ENCODE measurements at regions not wholly inside any gene's neighbourhood (a gene's known extent, or its start where the extent isn't known, plus 50 kb on each side); places are given as distances from the start of the nearest gene placed in this dataset.
"Not testable (repeated sequence)": the region's sequence is repeated elsewhere in the genome, so short reads cannot be mapped to it uniquely, and the experiment has no call there.

DNA sequence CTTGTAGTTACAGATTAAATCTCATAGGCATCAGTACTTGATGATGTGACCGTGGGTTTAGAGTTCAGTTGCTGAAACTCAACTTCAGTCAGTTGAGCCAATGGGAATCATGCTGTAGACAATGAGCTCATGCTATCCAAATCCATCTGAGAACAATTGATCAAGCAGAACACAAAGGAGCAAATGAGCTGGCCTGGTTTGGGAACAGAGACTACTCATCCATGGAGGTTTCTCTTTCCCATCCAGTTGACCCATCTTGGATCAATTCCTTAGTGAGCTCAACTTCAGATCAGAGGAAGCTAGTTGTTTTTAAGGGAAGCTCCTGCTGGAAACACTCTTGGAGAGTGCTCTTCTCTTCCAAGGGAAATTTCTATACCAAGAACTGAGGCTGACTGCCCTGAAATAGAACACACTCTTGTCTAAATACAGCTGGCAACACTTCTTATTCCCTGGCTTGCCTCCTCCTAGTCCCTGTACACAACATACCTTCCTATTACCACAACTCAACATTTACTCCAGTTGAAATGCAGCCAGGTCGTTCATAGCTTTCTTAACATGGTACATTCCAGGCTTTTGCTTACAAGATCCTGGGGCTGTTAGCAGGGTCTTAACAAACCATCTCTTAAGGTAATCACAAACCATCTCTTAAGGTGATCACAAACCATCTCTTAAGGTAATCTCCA lies 203.9 kb upstream of the PRDM1 start:
- DNase-seq (ENCODE audit: low read depth in 4 of 4, low spot score in 1 of 4): no peak

DNA sequence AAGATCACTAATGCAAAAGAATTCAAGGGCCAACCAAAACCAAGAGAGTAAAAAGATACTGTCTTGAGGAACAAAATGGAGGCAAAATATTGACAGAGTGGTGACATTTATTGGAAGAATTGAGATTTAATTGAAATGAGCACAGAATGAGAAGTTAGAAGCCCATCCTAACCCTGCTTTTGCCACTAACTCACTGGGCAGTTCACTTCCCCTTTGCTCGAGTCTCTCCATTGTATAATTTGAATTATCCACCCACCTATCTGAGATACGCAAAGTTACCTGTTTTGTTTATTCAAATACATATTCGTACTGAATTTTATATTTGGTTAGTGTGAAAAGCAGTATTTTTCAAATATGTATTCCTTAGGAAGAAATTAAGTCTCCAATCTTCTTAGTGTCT lies 204.5 kb upstream of the PRDM1 start:
- no peak for DNase-seq (ENCODE audit: low read depth in 4 of 4, low spot score in 1 of 4)

DNA sequence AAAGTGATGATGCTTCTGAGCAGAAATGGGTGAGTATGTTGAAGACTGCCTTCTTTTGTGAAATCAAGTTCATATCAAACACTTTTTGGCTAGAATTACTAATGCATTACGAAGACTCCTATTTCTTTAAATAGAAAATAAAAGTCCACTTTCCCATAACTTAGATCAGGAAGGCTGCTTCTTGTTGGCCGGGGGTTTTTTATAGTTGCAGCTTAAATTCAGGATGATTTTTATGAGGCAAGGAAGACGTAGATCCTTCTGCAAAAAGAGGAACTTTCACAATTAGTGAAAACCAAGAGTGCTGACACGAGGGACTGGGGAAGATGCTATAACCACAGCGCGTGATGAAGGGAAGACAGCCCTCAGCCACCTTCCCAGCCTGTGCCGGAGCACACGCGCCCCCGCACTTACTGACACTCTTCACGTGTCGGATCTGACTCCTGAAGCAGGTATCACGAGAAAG lies 206.1 kb upstream of the PRDM1 start:
- DNase-seq (ENCODE audit: low read depth in 4 of 4, low spot score in 1 of 4): peak in 1 of 4 experiments; percentile 42

DNA sequence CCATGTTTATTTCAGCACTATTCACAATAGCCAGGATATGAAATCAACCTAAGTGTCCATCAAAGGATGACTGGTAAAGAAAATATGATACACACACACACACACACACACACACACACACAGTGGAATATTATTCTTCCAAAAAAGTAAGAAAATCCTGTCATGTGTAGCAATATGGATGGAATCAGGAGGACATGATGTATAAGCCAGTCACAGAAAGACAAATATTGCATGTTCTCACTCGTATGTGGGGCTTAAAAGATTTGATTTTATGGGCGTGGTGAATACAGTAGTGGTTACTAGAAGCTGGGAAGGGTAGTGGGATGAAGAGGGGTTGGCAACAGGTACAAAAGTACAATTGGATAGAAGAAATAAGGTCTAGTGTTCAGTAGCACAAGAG lies 207.0 kb upstream of the PRDM1 start:
- DNase-seq (ENCODE audit: low read depth in 4 of 4, low spot score in 1 of 4): no peak

DNA sequence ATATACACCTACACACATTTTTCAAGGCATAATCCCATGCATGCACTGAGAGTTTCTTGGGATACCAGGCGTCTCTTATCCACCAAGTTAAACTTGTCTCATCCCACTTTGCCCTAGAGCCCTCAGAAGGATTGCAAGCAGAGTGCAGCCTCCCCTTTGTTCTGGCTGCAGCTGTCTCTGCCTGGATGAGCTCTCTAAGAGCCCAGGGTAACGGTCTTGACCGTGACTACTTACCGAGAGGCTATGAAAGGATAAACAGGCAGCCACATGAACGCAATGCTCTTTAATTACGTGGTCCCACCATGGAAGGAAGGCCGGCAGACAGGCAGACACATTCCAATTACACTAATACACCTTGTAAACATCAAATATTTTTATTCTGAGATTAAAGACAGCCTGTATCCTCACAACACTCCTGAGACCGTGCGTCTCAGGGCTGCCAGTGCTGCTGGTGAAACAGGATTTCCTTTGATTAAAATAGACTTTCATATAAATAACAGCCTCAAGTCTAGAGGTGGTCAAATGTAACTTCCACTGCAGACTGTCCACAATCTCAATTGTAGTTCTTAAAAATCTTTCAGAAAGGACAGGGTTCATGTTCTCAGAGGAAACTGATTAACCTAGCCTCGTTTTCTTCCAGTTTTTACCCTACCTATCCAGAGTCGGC lies 210.0 kb upstream of the PRDM1 start:
- no peak for DNase-seq (ENCODE audit: low read depth in 4 of 4, low spot score in 1 of 4)

DNA sequence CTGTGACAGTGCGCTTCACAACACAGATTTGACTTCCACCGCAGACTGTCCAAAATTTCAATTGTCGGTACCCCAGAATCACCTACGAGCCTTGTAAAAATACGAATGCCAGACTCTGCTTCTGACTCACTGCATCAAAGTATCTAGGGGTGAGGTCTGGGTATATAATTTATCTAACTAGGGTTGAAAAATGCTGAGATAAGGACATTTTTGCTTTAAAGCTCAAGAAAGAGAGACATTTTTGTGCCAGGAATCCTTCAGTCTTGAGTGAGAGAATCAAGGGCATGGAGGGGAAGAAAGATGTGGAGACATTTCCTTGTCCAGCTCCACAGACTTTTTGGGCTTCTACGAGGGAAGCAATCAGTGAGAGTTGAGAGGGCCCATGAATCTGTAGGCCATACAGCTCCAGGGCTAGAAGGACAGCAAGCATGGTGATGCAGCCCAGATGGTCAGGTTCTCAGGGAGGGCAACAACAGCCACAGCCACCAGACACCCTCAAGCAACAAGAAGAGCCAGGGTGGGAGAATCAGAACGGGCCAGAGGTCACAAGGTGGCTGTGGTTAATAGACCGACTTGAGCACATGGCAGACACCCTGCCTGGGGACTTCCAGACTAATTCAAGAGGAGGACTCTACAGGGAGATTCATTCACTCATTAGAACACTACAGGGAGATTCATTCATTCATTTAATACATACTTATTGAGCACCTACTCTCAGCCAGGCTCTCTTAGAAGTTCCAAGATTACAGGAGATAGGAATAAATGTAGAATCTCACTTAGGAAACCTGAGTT lies 211.1 kb upstream of the PRDM1 start:
- no peak for DNase-seq (ENCODE audit: low read depth in 4 of 4, low spot score in 1 of 4)

DNA sequence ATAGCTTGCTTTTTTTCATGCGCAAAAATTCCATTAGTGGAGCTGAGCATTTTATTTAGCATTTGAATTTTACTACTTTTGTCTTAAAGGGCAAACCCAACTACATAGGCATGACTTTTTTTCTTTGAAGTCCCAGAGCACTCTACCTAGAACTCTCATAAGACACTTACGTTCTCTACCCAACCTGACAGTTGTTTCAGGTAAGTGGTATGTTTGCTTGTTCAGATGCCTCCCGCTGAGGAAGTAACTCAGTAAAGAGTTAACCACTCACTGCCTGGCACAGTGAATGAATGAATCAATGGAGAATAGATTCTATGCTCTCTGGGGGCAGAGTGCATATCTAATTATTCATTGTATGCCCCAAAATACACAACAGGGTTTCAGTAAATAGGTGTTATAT lies 212.3 kb upstream of the PRDM1 start:
- no peak for DNase-seq (ENCODE audit: low read depth in 4 of 4, low spot score in 1 of 4)

DNA sequence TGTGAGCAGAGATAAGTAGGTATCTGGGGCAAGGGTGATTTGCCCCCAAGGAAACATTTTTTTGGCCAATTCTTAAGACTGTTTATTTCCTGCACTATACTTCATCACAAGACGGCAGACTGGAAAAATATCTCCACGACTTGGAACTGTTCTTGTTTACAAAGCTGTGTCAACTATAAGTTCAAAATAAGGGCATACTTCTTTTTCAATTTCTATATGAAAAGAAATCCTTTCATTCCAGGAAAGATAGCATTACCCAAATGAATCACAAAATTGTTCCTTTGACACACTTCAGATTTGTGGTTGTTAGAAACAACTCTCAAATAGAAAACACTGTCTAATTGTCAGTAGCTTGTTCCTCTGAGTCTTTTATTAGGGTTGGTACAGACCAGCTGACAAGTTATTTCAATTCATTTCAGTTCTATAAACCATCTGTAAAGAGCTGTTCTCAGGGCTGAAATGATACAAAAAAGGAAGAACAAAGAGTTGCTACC lies 212.9 kb upstream of the PRDM1 start:
- DNase-seq (ENCODE audit: low read depth in 4 of 4, low spot score in 1 of 4): no peak

DNA sequence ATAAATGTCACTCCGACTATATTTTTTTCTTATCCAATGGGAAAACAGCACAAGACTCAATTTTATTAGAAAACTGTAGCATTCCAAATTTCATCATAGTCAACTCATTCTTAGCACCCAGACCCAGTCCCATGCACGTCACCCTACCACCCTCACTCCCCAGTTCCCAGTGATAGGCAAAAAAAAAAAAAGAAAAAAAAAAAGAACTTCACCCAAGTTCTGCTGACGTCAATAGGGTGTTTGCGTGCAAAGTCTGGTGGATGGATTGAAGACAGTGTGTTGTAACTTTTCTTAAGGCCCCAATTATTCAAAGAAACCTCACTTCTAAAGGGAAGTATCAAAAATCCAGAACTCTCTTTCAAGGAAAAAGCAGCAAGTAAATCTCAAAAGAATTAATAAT lies 213.9 kb upstream of the PRDM1 start:
- DNase-seq (ENCODE audit: low read depth in 4 of 4, low spot score in 1 of 4): no peak

DNA sequence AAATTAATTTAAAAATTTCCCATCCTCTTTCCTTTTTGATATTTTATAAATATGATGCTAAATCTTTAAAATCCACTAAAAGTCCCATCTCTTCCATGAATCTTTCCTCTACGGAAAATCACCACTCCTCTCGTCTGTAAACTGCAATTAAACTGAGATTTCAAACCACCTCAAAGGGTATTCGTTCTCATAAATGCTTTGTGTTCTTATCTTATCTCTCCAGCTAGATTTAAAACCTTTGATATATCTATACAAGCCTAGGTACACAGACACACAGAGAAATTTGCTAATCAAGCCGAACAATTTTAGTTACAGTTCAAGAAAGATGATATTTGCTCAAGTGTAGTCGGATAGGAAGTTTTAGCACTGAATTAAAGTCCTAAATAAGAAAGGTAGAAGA lies 214.6 kb upstream of the PRDM1 start:
- no peak for DNase-seq (ENCODE audit: low read depth in 4 of 4, low spot score in 1 of 4)

DNA sequence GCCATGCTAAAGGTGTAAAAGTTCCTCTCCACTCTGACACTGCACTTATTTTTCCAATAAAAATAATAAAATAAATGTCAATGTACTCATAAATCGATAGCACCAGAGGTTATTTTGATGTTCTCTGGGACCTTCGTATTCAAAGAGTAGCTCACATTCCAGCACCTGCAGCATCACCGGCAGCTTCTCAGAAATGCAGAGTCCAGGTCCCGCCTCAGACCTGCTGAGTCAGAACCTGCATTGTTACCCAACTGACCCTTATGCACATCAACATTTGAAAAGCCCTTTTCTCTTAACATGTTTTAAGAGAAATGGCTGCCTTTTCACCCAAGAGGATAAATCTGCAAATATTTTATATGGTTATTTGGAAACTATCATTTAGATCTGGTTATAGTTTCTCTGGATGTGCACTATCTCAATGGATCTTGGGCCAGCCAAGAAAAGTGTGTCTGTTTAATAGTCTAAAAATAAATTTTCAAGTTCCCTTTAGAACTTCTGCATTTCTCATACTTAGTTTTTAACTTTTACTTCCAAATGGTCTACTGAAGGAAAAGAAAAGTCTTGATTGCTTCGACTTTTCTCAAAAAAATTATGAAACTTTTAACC lies 216.2 kb upstream of the PRDM1 start:
- no peak for DNase-seq (ENCODE audit: low read depth in 4 of 4, low spot score in 1 of 4)

DNA sequence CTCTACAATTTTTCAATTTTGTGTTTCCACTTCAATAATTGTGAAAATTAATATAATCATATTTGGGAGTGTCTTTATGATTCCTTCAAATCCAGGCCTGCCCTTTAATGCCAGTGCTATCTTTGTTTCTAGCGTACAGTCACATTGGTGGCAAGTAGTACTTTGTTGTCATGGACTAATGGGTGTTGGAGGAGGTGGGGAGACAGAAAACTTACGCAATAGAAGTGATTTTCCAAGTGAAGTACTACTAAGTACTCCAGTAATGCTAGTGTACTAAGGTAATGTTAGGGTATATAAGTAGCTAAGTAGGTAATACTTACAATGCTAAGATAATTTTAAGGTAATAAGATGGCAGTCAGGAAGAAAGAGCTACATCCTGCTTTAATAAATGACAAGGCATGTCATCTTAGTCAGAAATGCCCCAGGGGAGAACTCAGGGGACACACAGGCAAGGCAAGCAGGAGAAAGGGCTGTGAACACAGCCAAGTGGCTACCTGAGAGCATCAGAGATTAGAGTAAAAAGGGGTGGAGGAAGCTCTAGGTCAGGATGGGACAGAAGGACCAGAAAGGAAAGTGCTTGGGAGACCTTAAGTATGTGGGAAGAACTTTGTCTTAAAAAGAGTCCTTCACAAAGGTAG lies 217.2 kb upstream of the PRDM1 start:
- no peak for DNase-seq (ENCODE audit: low read depth in 4 of 4, low spot score in 1 of 4)

DNA sequence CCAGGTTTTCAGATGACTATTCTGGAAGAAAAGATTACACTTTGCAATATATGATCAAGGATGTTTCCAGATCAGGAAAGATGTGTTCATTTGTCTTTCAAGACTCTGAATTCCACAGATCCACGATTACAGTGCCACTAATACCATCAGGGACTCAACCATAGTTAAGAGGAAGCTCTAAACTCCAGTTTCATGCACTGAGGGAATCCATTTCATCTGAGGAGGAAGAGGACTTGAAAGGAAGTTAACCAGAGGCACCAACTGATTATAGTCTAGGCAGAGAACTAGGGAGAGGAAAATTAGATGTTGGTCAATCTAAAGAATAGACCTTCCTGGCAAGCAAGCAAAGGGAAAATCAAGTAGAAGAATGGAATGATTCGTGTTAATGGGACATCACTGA lies 218.3 kb upstream of the PRDM1 start:
- DNase-seq (ENCODE audit: low read depth in 4 of 4, low spot score in 1 of 4): no peak

DNA sequence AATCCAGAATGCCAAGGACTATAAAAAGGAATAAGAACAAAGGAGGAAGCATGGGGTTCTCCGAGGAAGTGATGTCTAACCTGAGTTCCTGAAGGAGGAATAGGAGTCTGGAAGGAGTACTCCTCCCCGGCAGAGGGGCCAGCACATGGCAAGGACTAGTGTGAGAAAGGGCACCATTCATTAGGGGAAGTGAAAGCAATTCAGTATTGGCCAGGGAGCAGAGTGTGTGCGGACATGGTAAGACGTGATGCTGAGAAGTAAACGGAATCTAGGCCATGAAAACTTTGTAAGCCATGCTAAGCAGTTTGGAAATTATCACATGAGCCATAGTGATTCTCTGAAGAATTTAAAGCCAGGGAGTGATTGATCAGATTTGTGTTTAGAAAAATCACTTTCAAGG lies 218.9 kb upstream of the PRDM1 start:
- DNase-seq (ENCODE audit: low read depth in 4 of 4, low spot score in 1 of 4): no peak

DNA sequence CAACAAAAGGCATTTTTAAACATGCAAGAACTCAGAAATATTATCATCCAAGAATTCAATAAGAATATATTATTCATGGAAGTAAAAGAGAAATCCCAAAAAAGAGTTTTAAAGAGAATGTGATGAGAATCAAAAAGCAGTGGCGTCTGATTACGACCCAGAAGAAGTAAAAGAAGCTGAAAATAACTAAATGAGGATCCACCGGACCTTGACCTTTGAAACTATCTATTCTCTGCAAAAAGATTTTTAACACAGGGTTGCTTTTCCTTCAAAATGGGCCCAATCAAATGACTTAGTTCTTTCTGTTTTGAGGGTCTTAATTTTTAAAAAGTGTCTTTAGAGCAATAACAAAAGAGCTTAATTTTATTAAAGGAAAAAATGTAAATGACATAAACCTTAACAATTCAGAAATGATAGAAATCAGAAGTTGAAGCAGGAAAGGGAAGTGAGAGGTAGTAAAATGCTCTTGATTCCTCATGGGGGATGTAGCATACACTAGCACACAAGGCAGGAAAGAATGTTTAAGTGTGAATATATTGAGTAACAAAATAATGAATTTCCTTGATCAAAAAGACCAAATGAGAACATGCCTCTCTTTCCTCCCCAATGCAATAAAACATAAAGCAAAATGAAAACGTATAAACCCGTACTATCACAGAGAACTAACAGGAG lies 223.1 kb upstream of the PRDM1 start:
- DNase-seq (ENCODE audit: low read depth in 4 of 4, low spot score in 1 of 4): no peak

DNA sequence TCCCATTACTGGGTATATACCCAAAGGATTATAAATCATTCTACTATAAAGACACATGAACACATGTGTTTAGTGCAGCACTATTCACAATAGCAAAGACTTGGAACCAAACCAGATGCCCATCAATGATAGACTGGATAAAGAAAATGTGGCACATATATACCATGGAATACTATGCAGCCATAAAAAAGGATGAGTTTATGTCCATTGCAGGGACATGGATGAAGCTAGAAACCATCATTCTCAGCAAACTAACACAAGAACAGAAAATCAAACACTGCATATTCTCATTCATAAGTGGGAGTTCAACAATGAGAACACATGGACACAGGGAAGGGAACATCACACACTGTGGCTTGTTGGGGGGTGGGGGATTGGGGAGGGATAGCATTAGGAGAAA lies 225.2 kb upstream of the PRDM1 start:
- not testable (repeated sequence) for DNase-seq (ENCODE audit: low read depth in 4 of 4, low spot score in 1 of 4)

DNA sequence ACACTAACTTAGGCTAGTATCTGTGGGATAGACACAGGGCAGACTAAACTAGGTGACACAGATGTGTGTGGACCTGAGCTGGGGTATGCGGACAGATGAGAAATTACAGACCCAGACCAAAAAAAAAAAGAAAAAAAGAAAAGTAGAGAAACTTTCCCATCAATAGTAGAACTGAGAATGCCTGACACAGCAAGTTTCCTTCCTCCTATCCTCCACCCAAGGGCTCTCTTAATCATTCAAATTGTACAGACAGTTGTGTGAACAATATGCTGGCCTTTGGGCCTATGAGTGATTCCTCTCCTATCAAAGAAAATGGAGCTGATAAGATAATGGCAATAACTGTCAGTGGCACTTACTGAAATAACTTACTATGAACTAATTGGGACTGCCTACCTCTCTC lies 226.7 kb upstream of the PRDM1 start:
- DNase-seq (ENCODE audit: low read depth in 4 of 4, low spot score in 1 of 4): no peak

DNA sequence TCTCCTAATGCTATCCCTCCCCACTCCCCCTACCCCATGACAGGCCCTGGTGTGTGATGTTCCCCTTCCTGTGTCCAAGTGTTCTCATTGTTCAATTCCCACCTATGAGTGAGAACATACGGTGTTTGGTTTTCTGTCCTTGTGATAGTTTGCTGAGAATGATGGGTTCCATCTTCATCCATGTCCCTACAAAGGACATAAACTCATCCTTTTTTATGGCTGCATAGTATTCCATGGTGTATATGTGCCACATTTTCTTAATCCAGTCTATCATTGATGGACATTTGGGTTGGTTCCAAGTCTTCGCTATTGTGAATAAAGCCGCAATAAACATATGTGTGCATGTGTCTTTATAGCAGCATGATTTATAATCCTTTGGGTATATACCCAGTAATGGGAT lies 227.5 kb upstream of the PRDM1 start:
- not testable (repeated sequence) for DNase-seq (ENCODE audit: low read depth in 4 of 4, low spot score in 1 of 4)

DNA sequence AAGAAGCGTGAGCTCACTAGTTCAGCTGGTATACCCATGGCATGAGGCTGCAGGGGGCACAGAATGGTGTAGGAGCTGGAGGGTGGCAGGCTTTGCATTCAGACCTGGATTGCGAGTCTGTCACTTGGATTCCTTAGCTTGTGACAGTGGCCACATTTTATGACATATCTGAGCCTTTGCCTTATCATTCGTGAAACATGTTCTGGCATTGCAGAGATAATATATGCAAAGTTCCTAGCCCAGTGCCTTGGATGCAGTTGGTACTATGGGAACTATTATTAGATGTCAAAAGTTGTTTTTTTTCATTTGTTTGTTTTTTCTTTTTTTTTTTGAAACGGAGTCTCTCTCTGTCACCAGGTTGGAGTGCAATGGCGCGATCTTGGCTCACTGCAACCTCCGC lies 230.7 kb upstream of the PRDM1 start:
- no peak for DNase-seq (ENCODE audit: low read depth in 4 of 4, low spot score in 1 of 4)

DNA sequence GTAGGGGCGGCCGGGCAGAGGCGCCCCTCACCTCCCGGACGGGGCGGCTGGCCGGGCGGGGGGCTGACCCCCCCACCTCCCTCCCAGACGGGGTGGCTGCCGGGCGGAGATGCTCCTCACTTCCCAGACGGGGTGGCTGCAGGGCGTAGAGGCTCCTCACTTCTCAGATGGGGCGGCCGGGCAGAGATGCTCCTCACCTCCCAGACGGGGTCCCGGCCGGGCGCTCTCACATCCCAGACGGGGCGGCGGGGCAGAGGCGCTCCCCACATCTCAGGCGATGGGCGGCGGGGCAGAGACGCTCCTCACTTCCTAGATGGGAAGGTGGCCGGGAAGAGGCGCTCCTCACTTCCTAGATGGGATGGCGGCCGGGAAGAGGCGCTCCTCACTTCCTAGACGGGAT lies 232.2 kb upstream of the PRDM1 start:
- DNase-seq (ENCODE audit: low read depth in 4 of 4, low spot score in 1 of 4): not testable (repeated sequence)

DNA sequence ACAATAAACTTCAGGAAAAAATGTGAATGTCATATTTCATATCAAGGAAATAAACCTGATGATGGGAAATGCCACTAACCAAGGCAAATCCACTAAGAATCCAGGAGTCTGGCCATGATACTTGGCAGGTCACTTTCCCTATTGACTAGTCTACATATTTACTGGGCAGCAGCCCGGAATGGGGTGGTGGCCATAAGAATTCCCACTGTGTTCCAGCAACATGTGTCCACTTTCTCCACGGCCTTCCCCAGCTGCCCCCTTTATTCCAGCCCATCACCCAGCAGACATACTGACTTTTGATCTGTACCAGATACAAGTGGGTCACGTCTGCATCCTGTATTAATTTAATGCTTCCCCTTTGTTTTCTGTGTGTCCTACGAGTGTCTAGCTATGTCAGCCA lies 234.5 kb upstream of the PRDM1 start:
- DNase-seq (ENCODE audit: low read depth in 4 of 4, low spot score in 1 of 4): no peak

All from stimulated activated CD4-positive, alpha-beta T cell treated with anti-CD3 and anti-CD28 coated beads, Interleukin-1b, Interleukin-23, amount 100 ng/mL, for 24 hours (primary cell).